ENCODE measurements at regions not wholly inside any gene's neighbourhood (a gene's known extent, or its start where the extent isn't known, plus 50 kb on each side); places are given as distances from the start of the nearest gene placed in this dataset.
A peak's percentile ranks its signal among the peaks of the same experiment; 100 is the strongest.
"Not testable (repeated sequence)": the region's sequence is repeated elsewhere in the genome, so short reads cannot be mapped to it uniquely, and the experiment has no call there.

DNA sequence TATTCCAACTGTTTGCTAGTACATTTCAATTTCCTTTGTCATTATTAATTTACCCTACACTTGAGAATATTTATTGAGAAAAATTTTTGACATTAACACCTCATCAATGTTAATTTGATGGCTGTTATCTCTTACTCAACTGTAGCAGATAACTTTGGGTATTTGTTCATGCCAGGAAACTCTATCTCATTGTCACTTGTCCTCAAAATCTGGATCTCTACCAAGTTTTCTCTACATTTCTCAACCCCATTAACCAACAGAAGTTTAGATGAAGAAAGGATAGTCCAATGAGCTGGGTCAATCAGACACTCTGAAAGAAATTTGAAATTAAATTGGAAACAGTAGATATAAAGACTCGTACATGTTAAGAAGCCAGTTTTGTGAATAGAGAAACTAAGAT, 395.3 kb downstream of the TUSC1 start:
- DNase-seq (ENCODE audit: low read depth), result no peak

GRCh38 chr9:25261445-25261844, 416.8 kb downstream of the TUSC1 start:
- no peak for DNase-seq (ENCODE audit: low read depth)

GRCh38 chr9:25260046-25260445, 418.2 kb downstream of the TUSC1 start:
- no peak for DNase-seq (ENCODE audit: low read depth)

- no peak for DNase-seq (ENCODE audit: low read depth)
These were observed 423.0 kb downstream of the TUSC1 start for GRCh38 chr9:25255216-25255615.

- no peak for DNase-seq (ENCODE audit: low read depth)
These were observed 424.2 kb downstream of the TUSC1 start for GRCh38 chr9:25254051-25254450.

DNA sequence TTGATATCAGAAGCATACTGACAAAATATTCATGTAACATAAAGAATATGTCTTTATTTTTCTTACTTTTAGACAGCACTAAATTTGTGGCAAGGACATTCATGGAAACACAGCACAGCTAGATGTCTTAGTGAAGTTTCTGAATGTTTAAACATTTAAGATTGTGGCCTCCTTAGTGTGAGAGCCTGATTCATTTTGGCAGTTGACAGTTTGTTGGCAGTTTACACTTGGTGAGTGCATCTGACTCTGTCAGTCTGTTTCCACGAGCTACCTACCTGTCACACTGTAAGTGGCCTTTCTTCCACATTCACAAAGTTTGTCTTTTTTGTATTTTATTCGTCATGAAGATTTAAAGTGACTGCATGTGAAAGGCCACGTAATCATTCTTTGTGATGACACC, 436.8 kb downstream of the TUSC1 start:
- DNase-seq (ENCODE audit: low read depth), result no peak

DNA sequence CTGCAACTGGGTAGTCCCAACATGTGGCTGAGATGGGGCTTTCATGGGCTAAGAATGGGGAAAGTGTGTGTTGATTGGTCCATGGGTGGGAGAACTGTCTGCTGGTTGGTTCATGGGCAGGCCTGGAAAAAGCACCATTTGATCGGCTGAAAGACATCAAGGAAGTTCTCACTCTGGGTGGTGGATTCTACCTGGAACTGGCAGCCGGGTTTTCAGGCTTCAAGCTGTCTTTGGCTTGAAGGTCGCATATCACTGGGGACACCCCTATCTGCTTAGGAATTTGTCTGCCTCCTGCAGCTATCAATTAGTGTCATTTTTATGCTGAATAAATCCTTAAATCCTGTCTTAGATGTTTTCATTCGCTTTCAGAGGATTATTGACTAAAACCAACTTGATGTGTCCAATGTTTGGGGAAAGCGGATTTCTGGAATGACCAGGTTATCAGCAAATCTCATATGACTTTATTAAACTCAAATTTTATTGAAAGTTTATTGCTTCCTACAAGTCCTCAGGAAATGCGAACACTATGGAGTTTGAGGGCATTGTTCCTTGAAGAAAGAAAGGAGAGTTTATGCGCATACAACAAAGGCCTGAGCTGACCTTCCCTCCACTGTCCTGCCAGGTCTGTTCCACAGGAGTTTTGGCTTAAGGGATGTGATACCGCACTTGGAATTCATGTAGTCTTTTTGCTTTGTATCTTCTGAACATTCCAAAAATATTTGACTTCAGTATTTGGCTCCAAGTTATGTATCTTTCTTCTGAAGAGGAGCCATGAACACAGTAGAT, 451.1 kb downstream of the TUSC1 start:
- DNase-seq (ENCODE audit: low read depth), result no peak

DNA sequence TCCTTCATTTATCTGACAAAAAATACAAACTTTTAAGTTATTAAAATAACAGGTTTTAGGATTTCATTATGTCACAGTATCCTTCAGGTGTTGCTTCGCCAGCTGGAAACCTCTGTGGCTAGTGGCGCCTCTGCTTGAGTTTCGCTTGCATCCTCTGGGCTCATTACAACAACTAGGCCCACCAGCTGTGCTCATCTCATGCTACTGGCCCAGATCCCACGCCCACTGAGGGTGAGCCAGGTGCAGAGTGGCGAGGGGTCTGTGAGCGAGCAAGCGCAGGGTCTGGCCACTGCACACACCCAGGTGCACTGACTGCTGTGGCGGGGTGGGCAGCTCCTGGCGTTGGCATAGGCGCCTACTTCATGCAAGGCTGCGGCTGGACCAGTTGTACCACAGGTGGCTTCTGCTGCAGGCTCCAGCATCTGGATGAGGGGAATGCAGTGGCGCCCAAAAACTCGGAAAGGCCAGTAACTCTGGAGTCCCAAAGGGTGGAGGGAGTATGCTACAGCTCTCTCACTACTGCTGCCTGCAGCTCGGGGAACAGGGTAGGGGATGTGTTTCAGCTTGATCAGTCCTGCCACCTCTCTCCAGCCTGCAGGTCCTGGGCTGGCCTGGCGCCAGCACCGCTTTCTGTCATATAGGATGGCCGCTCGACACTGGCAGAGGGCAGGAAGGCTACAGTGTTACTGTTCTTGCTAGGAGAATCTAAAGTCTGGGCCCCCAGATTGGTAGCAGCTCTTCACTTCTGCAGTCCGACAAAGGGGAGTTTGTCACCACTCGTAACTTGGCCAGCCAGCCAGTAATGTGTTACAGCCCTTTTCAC, 452.1 kb downstream of the TUSC1 start:
- no peak for DNase-seq (ENCODE audit: low read depth)

GRCh38 chr9:25224996-25225395, 453.2 kb downstream of the TUSC1 start:
- no peak for DNase-seq (ENCODE audit: low read depth)

DNA sequence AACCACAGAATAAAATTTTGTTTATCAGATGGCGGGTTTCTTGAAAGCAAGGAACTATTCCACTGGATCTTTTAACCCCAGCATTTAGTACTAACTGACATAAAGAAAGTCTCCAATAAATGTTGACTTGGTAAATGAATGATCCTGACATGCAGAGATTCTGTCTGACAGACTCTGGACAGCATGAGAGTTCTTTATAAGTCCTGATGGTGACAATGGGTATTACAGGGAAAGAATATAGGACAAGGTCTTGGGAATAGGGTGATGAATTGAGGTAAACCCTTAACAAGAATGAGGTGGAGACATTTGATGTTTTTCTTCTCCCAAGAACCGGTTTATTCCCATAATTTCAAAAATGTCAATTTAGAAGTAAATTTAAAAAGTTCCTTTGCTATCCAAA, 453.9 kb downstream of the TUSC1 start:
- DNase-seq (ENCODE audit: low read depth), result no peak

GRCh38 chr9:25212361-25212760, 465.9 kb downstream of the TUSC1 start:
- DNase-seq (ENCODE audit: low read depth), result no peak

DNA sequence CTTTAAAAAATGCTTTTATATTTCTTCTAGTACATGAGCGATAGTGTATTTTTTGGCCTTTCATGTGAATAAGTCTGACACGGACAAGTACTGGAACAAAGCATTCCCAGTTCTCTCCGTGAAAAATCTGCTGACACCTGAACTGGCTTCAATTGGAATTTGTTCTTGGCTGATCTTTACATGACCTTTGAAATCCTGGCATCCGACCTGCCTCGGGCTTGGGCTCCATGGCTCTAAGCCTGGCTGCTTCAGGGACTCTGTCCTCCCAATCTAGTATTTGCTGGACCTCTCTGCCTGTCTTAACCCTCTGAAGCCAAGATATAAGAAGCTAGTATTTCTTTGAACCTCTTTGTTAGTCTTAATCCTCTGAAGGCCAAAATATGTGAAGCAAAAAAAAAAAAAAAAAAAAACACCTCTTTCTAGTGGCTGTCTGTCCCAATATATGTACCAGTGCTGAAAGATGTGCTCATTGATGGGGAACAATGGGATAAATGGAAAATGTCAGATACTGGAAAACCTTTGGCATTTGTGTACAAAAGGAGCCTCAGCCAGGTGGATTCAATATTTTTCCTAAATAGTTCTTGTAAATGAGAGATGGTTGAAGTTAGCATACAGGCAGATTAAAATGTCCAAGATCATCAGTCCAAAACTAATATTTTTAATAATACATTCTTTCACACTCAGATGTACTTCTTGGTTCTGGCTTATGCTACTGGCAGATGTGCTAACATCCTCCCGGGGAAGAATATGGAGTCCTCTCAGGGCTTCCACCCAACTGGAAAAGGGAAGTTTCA, 470.6 kb downstream of the TUSC1 start:
- DNase-seq (ENCODE audit: low read depth), result no peak

DNA sequence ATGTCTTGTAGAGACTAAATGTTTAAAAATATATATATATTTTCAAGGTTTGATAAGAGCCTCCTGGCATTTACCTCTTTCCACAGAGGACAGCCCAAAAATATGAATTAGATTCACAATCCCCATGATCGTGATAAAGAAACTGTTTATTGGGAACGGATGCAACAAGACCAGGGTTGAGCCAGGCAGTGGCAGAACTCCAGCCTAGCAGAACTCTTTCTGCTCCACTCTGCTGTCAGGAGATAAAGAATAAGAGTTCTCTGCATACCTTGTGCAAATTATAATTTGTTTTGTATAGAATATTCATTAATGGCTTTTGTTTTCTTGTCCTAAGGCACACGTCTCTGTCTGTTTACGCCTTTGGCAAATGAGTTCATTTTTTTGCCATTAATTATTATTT, 472.2 kb downstream of the TUSC1 start:
- no peak for DNase-seq (ENCODE audit: low read depth)

GRCh38 chr9:25205285-25205684, 473.0 kb downstream of the TUSC1 start:
- no peak for DNase-seq (ENCODE audit: low read depth)

DNA sequence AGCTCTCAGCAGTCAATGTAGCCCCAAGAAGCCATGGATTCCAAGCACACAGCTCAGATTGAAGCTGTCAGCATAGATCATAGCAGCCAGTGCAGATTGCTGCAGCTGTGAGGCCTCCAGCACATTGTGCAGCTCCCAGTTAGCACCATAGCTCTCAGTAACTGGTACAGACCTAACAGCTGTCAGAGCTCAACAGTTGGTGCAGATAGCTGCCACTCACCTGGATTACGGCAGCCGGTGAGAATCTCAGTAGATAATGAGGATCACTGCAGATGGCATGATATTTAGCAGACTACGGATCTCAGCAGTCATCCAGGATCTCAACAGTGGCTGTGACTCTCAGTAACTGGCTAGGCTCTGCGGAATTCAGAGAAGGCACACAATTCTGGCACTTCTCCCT, 500.4 kb downstream of the TUSC1 start:
- no peak for DNase-seq (ENCODE audit: low read depth)

GRCh38 chr9:25129537-25129936, 548.7 kb downstream of the TUSC1 start:
- no peak for DNase-seq (ENCODE audit: low read depth)

- no peak for DNase-seq (ENCODE audit: low read depth)
These were observed 556.4 kb downstream of the TUSC1 start for GRCh38 chr9:25121811-25122210.

GRCh38 chr9:25119041-25119440, 559.2 kb downstream of the TUSC1 start:
- DNase-seq (ENCODE audit: low read depth), result no peak

GRCh38 chr9:25117791-25118190, 560.5 kb downstream of the TUSC1 start:
- no peak for DNase-seq (ENCODE audit: low read depth)

GRCh38 chr9:25102204-25102603, 556.5 kb upstream of the IZUMO3 start:
- not testable (repeated sequence) for DNase-seq (ENCODE audit: low read depth)

DNA sequence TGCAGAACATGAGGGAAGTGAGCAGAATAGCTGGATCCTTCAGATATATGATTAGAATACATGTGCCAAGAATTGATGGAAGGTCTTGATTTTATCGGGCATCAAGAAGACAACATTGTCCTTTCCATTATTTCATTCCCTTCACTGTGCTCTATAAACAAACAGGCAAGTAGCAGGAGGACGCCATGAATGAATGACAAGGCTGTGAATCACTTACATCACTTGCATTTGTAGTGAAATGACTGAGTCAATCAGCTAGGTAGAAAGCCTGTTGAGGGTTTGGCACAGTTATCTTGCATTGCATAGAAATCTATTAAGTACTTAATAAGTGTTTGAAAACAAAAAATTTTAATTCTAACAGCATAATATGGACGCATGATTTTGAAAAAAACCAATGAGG, 548.8 kb upstream of the IZUMO3 start:
- DNase-seq (ENCODE audit: low read depth), result peak; percentile 45

- DNase-seq (ENCODE audit: low read depth), result no peak
These were observed 532.5 kb upstream of the IZUMO3 start for GRCh38 chr9:25078202-25078601.
